H9 (cell line): ENCODE measurements at regions not wholly inside any gene's neighbourhood (a gene's known extent, or its start where the extent isn't known, plus 50 kb on each side); places are given as distances from the start of the nearest gene placed in this dataset.

Experiments
- DNase-seq: peaks from one replicate; pipeline ENCODE4 v3.0.0-alpha.2; 2017
- H2AFZ ChIP-seq: one replicate; pipeline ENCODE4 v1.6.1; 2013; ENCODE audit warnings: mild to moderate bottlenecking, low read length, control low read depth, moderate library complexity
- H2AK5ac ChIP-seq: 2 replicates; pipeline ENCODE4 v1.6.1; 2013; ENCODE audit warnings: low read length, control low read depth, mixed read lengths; ENCODE audit not compliant: insufficient read length
- H2BK120ac ChIP-seq: one replicate; pipeline ENCODE4 v1.6.1; 2013; ENCODE audit warnings: low read depth, mild to moderate bottlenecking, low read length, control low read depth, inconsistent platforms; ENCODE audit not compliant: poor library complexity, severe bottlenecking
- H2BK12ac ChIP-seq: 2 replicates; pipeline ENCODE4 v1.6.1; 2013; ENCODE audit warnings: low read length, control low read depth, mixed read lengths, low read depth; ENCODE audit not compliant: insufficient read length
- H2BK15ac ChIP-seq: 2 replicates; pipeline ENCODE4 v1.6.1; 2013; ENCODE audit warnings: low read depth, low read length, control low read depth
- H2BK20ac ChIP-seq: one replicate; pipeline ENCODE4 v1.6.1; 2013; ENCODE audit warnings: low read depth, mild to moderate bottlenecking, low read length, control low read depth, inconsistent platforms; ENCODE audit not compliant: poor library complexity, severe bottlenecking
- H2BK5ac ChIP-seq: 2 replicates; pipeline ENCODE4 v1.6.1; 2013; ENCODE audit warnings: low read length, control low read depth, mixed read lengths; ENCODE audit not compliant: insufficient read length
- H3K14ac ChIP-seq: 2 replicates; pipeline ENCODE4 v1.6.1; 2013; ENCODE audit warnings: low read length, control low read depth; ENCODE audit not compliant: insufficient read depth
- H3K18ac ChIP-seq: 2 replicates; pipeline ENCODE4 v1.6.1; 2013; ENCODE audit warnings: low read depth, mild to moderate bottlenecking, mixed read lengths, low read length, control low read depth; ENCODE audit not compliant: insufficient read length
- H3K23ac ChIP-seq: 2 replicates; pipeline ENCODE4 v1.6.1; 2013; ENCODE audit warnings: low read length, control low read depth, mixed read lengths, low read depth; ENCODE audit not compliant: insufficient read length
- H3K23me2 ChIP-seq: 2 replicates; pipeline ENCODE4 v1.6.1; 2013; ENCODE audit warnings: low read depth, mild to moderate bottlenecking, mixed read lengths, low read length, control low read depth; ENCODE audit not compliant: insufficient read length, poor library complexity, severe bottlenecking
- H3K27ac ChIP-seq: 2 replicates; pipeline ENCODE4 v1.5.1; 2013; ENCODE audit warnings: low read length, control low read depth, mixed read lengths, low read depth; ENCODE audit not compliant: insufficient read length
- H3K27me3 ChIP-seq: 2 replicates; pipeline ENCODE4 v1.6.1; 2013; ENCODE audit warnings: low read length, control low read depth, inconsistent platforms; ENCODE audit not compliant: insufficient read depth
- H3K4ac ChIP-seq: 2 replicates; pipeline ENCODE4 v1.6.1; 2013; ENCODE audit warnings: low read depth, mild to moderate bottlenecking, control low read depth, inconsistent platforms, low read length, moderate library complexity
- H3K4me1 ChIP-seq: 2 replicates; pipeline ENCODE4 v1.6.1; 2013; ENCODE audit warnings: low read length, control low read depth, inconsistent platforms; ENCODE audit not compliant: insufficient read depth
- H3K4me2 ChIP-seq: 2 replicates; pipeline ENCODE4 v1.6.1; 2013; ENCODE audit warnings: low read length, control low read depth, mixed read lengths; ENCODE audit not compliant: insufficient read length, insufficient read depth
- H3K56ac ChIP-seq: 2 replicates; pipeline ENCODE4 v1.6.1; 2013; ENCODE audit warnings: low read depth, mild to moderate bottlenecking, mixed read lengths, low read length, control low read depth; ENCODE audit not compliant: insufficient read length
- H3K79me1 ChIP-seq: 2 replicates; pipeline ENCODE4 v1.6.1; 2013; ENCODE audit warnings: low read depth, mild to moderate bottlenecking, moderate library complexity, low read length, control low read depth, inconsistent platforms; ENCODE audit not compliant: insufficient read depth, poor library complexity, severe bottlenecking
- H3K79me2 ChIP-seq: 2 replicates; pipeline ENCODE4 v1.6.1; 2013; ENCODE audit warnings: low read length, control low read depth, inconsistent platforms; ENCODE audit not compliant: insufficient read depth
- H3K9ac ChIP-seq: 2 replicates; pipeline ENCODE4 v1.6.1; 2013; ENCODE audit warnings: low read length, control low read depth, mixed read lengths; ENCODE audit not compliant: insufficient read length; ENCODE audit errors: extremely low read depth
- H3K9me3 ChIP-seq: one replicate; pipeline ENCODE4 v1.6.1; 2013; ENCODE audit warnings: low read depth, low read length, inconsistent platforms; ENCODE audit not compliant: control insufficient read depth
- H3T11ph ChIP-seq: one replicate; pipeline ENCODE4 v1.6.1; 2013; ENCODE audit warnings: mild to moderate bottlenecking, low read length, control low read depth, inconsistent platforms
- H4K20me1 ChIP-seq: one replicate; pipeline ENCODE4 v1.6.1; 2013; ENCODE audit not compliant: control insufficient read depth, insufficient read length, insufficient read depth
- H4K5ac ChIP-seq: 2 replicates; pipeline ENCODE4 v1.6.1; 2013; ENCODE audit warnings: low read depth, mild to moderate bottlenecking, mixed read lengths, low read length, control low read depth; ENCODE audit not compliant: insufficient read length
- H4K8ac ChIP-seq: replicated peaks from 2 replicates; pipeline ENCODE4 v1.6.1; 2013; ENCODE audit warnings: low read length, control low read depth, mixed read lengths, low read depth; ENCODE audit not compliant: insufficient read length
- H4K91ac ChIP-seq: 2 replicates; pipeline ENCODE4 v1.6.1; 2013; ENCODE audit warnings: low read depth, mild to moderate bottlenecking, moderate library complexity, mixed read lengths, low read length, control low read depth; ENCODE audit not compliant: insufficient read length
- H3K27ac Mint-ChIP-seq, 3 experiments: 2 replicates in 2 of 3; 3 replicates in 1 of 3; pipeline ENCODE4 v1.8.0; 2020 to 2021; ENCODE audit warnings: mixed read lengths in 3 of 3, mild to moderate bottlenecking in 1 of 3, moderate library complexity in 1 of 3
- H3K27me3 Mint-ChIP-seq: 2 replicates; pipeline ENCODE4 v1.8.0; 2021; ENCODE audit warnings: low read depth, mild to moderate bottlenecking, moderate library complexity, mixed read lengths
- H3K36me3 Mint-ChIP-seq, 3 experiments: 2 replicates in 2 of 3; 3 replicates in 1 of 3; pipeline ENCODE4 v1.8.0; 2020 to 2021; ENCODE audit warnings: low read depth in 3 of 3, mixed read lengths in 3 of 3; ENCODE audit not compliant: insufficient read depth in 1 of 3
- H3K4me1 Mint-ChIP-seq, 2 experiments: 2 replicates each; pipeline ENCODE4 v1.8.0; 2020; ENCODE audit warnings: mixed read lengths in 2 of 2
- H3K4me3 Mint-ChIP-seq, 2 experiments: 2 replicates in 1 of 2; 3 replicates in 1 of 2; pipeline ENCODE4 v1.8.0; 2020 to 2021; ENCODE audit warnings: mild to moderate bottlenecking in 2 of 2, mixed read lengths in 2 of 2, moderate library complexity in 1 of 2
- H3K9me3 Mint-ChIP-seq, 2 experiments: 2 replicates in 1 of 2; 3 replicates in 1 of 2; pipeline ENCODE4 v1.8.0; 2020; ENCODE audit warnings: mild to moderate bottlenecking in 2 of 2, mixed read lengths in 2 of 2, moderate library complexity in 1 of 2
- WGBS: extraction: QIAGEN DNeasy Blood & Tissue Kit; methylation state at CpG from one replicate; pipeline ENCODE4 v1.1.7; 2013; ENCODE audit warnings: missing lambda C conversion rate, low lambda C conversion rate, mixed read lengths; ENCODE audit not compliant: insufficient read length; ENCODE audit errors: extremely low coverage; 5-methylcytosine and 5-hydroxymethylcytosine counted together
- TF ChIP-seq, protein P1 (sequence below): fragments of 200-600 bp; sonication (generic); conservative IDR thresholded peaks from 3 replicates; pipeline ENCODE4 v1.8.0; 2021; ENCODE audit warnings: antibody characterized with exemption, mild to moderate bottlenecking

DNA sequence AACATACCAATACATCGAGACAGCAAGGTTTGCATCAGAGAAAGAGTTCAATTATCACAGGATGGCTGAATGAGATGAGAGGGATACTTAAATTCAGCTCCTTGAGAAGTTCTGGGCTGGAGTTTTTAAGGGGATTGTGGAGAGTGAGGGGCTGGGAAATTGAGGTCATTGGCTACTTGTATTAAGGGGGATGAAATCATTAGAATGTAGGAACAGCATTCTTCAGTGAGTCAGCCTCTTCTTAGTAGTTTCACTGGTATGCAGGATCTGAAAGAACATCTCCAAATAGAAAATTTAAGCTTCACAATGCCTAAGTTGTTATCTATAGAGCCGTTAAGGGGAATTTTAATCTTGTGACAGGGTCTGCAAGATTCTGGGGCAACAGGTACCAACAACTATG is 211.6 kb upstream of the TAPT1 start:
- H3K23me2 ChIP-seq = no peaks in the 10 kb centered on the region
- no peak overlapping the region for H3K27ac Mint-ChIP-seq
- H3K4me3 Mint-ChIP-seq = no peak overlapping the region
- H3K9me3 ChIP-seq = no peaks in the 10 kb centered on the region
- H2BK120ac ChIP-seq = no peak overlapping the region
- H3K4ac ChIP-seq = no peak overlapping the region
- H4K5ac ChIP-seq = no peak overlapping the region
- no peak overlapping the region for H3K14ac ChIP-seq
- peaks cover 53% of the 10 kb centered on the region for H3K27me3 Mint-ChIP-seq
- no peak overlapping the region for H4K8ac ChIP-seq
- no peak overlapping the region for H2AFZ ChIP-seq
- no peak overlapping the region for H3K18ac ChIP-seq
- H2AK5ac ChIP-seq = no peak overlapping the region
- no peak overlapping the region for H3K4me2 ChIP-seq
- H3K23ac ChIP-seq = no peak overlapping the region
- H3K4me1 ChIP-seq = no peaks in the 10 kb centered on the region
- no peak overlapping the region for H2BK20ac ChIP-seq
- H3K79me2 ChIP-seq = no peaks in the 10 kb centered on the region
- H3K36me3 Mint-ChIP-seq = no peaks in the 10 kb centered on the region; a peak in 1 of 7 replicates
- no peaks in the 10 kb centered on the region for H4K20me1 ChIP-seq
- H3K27ac ChIP-seq = no peak overlapping the region
- H2BK12ac ChIP-seq = no peak overlapping the region
- no peak overlapping the region for H4K91ac ChIP-seq
- DNase-seq = no peak
- WGBS = no CpG with 5 or more reads among the region's 2 CpGs
- H3K79me1 ChIP-seq = no peaks in the 10 kb centered on the region
- no peaks in the 10 kb centered on the region for H3K27me3 ChIP-seq
- no peak overlapping the region for H2BK15ac ChIP-seq
- no peak overlapping the region for H3K9ac ChIP-seq
- peaks cover 0 to 4% of the 10 kb centered on the region in 2 experiments; a peak in 3 of 4 replicates for H3K4me1 Mint-ChIP-seq
- TF ChIP-seq, protein P1, sequence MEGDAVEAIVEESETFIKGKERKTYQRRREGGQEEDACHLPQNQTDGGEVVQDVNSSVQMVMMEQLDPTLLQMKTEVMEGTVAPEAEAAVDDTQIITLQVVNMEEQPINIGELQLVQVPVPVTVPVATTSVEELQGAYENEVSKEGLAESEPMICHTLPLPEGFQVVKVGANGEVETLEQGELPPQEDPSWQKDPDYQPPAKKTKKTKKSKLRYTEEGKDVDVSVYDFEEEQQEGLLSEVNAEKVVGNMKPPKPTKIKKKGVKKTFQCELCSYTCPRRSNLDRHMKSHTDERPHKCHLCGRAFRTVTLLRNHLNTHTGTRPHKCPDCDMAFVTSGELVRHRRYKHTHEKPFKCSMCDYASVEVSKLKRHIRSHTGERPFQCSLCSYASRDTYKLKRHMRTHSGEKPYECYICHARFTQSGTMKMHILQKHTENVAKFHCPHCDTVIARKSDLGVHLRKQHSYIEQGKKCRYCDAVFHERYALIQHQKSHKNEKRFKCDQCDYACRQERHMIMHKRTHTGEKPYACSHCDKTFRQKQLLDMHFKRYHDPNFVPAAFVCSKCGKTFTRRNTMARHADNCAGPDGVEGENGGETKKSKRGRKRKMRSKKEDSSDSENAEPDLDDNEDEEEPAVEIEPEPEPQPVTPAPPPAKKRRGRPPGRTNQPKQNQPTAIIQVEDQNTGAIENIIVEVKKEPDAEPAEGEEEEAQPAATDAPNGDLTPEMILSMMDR = no peak
- no peak overlapping the region for H3K56ac ChIP-seq
- no peak overlapping the region for H3T11ph ChIP-seq
- H2BK5ac ChIP-seq = no peak overlapping the region
- peaks cover 6 to 8% of the 10 kb centered on the region in 2 experiments; a peak in 4 of 5 replicates for H3K9me3 Mint-ChIP-seq
